Panc1 (cell line): ENCODE measurements at regions not wholly inside any gene's neighbourhood (a gene's known extent, or its start where the extent isn't known, plus 50 kb on each side); places are given as distances from the start of the nearest gene placed in this dataset.

Experiments
- ATAC-seq: fragments of 200-7000 bp; cut with Tn5 transposase; 2 replicates; pipeline ENCODE4 v1.9.1; 2020; ENCODE audit warnings: mild to moderate bottlenecking, moderate library complexity
- BruUV-seq: library from RNA; stranded (reverse); fragments of 400-500 nt; replicated peaks from 2 replicates; lab custom pipeline; 2021; lab: Mats Ljungman, UMichigan
- CTCF ChIA-PET: fragments of 300-600 bp; sonication (Branson Sonifier 250); formaldehyde crosslinking; loops from one replicate; lab custom pipeline; 2022; ENCODE audit warnings: antibody characterized with exemption; lab: Charles Lee
- POLR2A ChIA-PET: fragments of 300-600 bp; sonication (Branson Sonifier 250); formaldehyde crosslinking; loops from one replicate; lab custom pipeline; 2022; ENCODE audit warnings: antibody characterized with exemption; lab: Charles Lee
- DNase-seq: peaks from one replicate; pipeline ENCODE4 v3.0.0-alpha.2; 2010; ENCODE audit warnings: low read depth, low spot score
- H3K27ac ChIP-seq: 2 replicates; pipeline ENCODE4 v1.5.1; 2011; ENCODE audit warnings: mild to moderate bottlenecking, low read length, inconsistent platforms
- H3K27me3 ChIP-seq: fragments of 200-500 bp; sonication (Bioruptor generic); 2 replicates; pipeline ENCODE4 v1.6.0; 2014; ENCODE audit warnings: low read length, inconsistent platforms; ENCODE audit not compliant: control insufficient read depth, insufficient read depth
- H3K36me3 ChIP-seq: fragments of 200-500 bp; sonication (Bioruptor generic); 2 replicates; pipeline ENCODE4 v1.5.1; 2014; ENCODE audit warnings: inconsistent platforms, mild to moderate bottlenecking, low read length, moderate library complexity; ENCODE audit not compliant: control insufficient read depth, insufficient read depth
- H3K4me1 ChIP-seq: 2 replicates; pipeline ENCODE4 v1.5.1; 2011; ENCODE audit warnings: inconsistent platforms, mild to moderate bottlenecking, low read length, moderate library complexity; ENCODE audit not compliant: control insufficient read depth, insufficient read depth
- H3K4me3 ChIP-seq, 2 experiments: 2 replicates each; pipeline ENCODE4 v1.5.1; 2011 to 2012; ENCODE audit warnings: low read depth in 2 of 2, low read length in 2 of 2, mild to moderate bottlenecking in 2 of 2, inconsistent platforms in 1 of 2, moderate library complexity in 1 of 2
- H3K9me3 ChIP-seq: fragments of 200-500 bp; sonication (Bioruptor generic); 2 replicates; pipeline ENCODE4 v1.5.1; 2014; ENCODE audit warnings: low read depth, mild to moderate bottlenecking, inconsistent platforms, low read length, moderate library complexity; ENCODE audit not compliant: control insufficient read depth, insufficient read depth
- CTCF ChIP-seq: fragments of 450-650 bp; IDR thresholded peaks from 2 replicates; pipeline ENCODE4 v1.5.1; 2017; ENCODE audit warnings: mild to moderate bottlenecking
- POLR2AphosphoS5 ChIP-seq: IDR thresholded peaks from 2 replicates; pipeline ENCODE4 v1.6.1; 2012; ENCODE audit warnings: mild to moderate bottlenecking, low read depth, low read length, moderate library complexity
- REST ChIP-seq, 2 experiments: IDR thresholded peaks; 2 replicates each; pipeline ENCODE4 v1.6.1; 2011 to 2012; ENCODE audit warnings: low read depth in 2 of 2, control low read depth in 1 of 2, low read length in 1 of 2, mild to moderate bottlenecking in 1 of 2, moderate library complexity in 1 of 2; ENCODE audit not compliant: insufficient read depth in 1 of 2
- SIN3A ChIP-seq: IDR thresholded peaks from 2 replicates; pipeline ENCODE4 v1.6.1; 2012; ENCODE audit warnings: low read depth, mild to moderate bottlenecking, low read length, moderate library complexity, borderline replicate concordance; ENCODE audit not compliant: insufficient read depth
- TCF7L2 ChIP-seq: IDR thresholded peaks from 2 replicates; pipeline ENCODE4 v1.6.1; 2011; ENCODE audit warnings: mild to moderate bottlenecking, low read depth, low read length, inconsistent platforms
- in situ Hi-C: cut with HindIII; loops from 2 replicates; pipeline ENCODE4 v1.10.0; 2016; ENCODE audit warnings: low sequenced_read_pairs, low pct_unique_long_range_greater_than_20kb
- intact Hi-C: fragments of 100-400 bp; cut with micrococcal nuclease; formaldehyde crosslinking; loops from one replicate; pipeline ENCODE4 v1.10.0; 2022; ENCODE audit not compliant: unreplicated experiment

GRCh38 chr1:215476541-215476940, 90.6 kb upstream of the KCTD3 start:
- no peak overlapping the region for H3K27ac ChIP-seq
- no peak for TF ChIP-seq POLR2AphosphoS5
- no peak for TF ChIP-seq SIN3A
- TF ChIP-seq CTCF = no peak
- TF ChIP-seq TCF7L2 = no peak
- no peak for TF ChIP-seq REST (IDR thresholded peaks at IDR 0.05; ENCODE audit: insufficient read depth in 1 of 2, low read depth in 2 of 2, low read length in 1 of 2)
- no TSS peak for BruUV-seq
- H3K4me1 ChIP-seq = no peaks in the 10 kb centered on the region
- ChIA-PET POLR2A (no interaction called here), CTCF (no interaction called here)
- no peak overlapping the region for H3K4me3 ChIP-seq
- no peaks in the 10 kb centered on the region for H3K36me3 ChIP-seq
- intact Hi-C loops (no loop called here), in situ Hi-C loops (no loop called here)
- no peaks in the 10 kb centered on the region for H3K9me3 ChIP-seq
- no peak for ATAC-seq
- no peak for DNase-seq
- no peaks in the 10 kb centered on the region for H3K27me3 ChIP-seq

GRCh38 chr1:215477632-215478031, 89.5 kb upstream of the KCTD3 start:
- BruUV-seq = no TSS peak
- H3K27me3 ChIP-seq = no peaks in the 10 kb centered on the region
- no peaks in the 10 kb centered on the region for H3K36me3 ChIP-seq
- no peak overlapping the region for H3K4me3 ChIP-seq
- ChIA-PET POLR2A (no interaction called here), CTCF (no interaction called here)
- no peaks in the 10 kb centered on the region for H3K9me3 ChIP-seq
- H3K27ac ChIP-seq = no peak overlapping the region
- no peak for DNase-seq
- intact Hi-C loops (no loop called here), in situ Hi-C loops (no loop called here)
- no peaks in the 10 kb centered on the region for H3K4me1 ChIP-seq
- no peak for ATAC-seq
- no peak for TF ChIP-seq CTCF
- TF ChIP-seq TCF7L2 = no peak
- no peak for TF ChIP-seq SIN3A
- TF ChIP-seq REST (IDR thresholded peaks at IDR 0.05; ENCODE audit: insufficient read depth in 1 of 2, low read depth in 2 of 2, low read length in 1 of 2) = no peak
